Heart left ventricle (tissue), 13 donors: ENCODE measurements at regions not wholly inside any gene's neighbourhood (a gene's known extent, or its start where the extent isn't known, plus 50 kb on each side); places are given as distances from the start of the nearest gene placed in this dataset.

ENCODE experiments used
- CTCF ChIP-seq, 12 donors: fragments of 200-600 bp; sonication (generic) in 4 of 12; IDR thresholded peaks; one replicate each; pipeline versions ENCODE4 v1.5.0 to v1.8.0; 2018 to 2022; ENCODE audit warnings: antibody characterized with exemption in 12 of 12, mild to moderate bottlenecking in 5 of 12
- POLR2A ChIP-seq, 2 donors: fragments of 450-650 bp; IDR thresholded peaks; one replicate each; pipeline ENCODE4 v1.6.1; 2017; ENCODE audit warnings: antibody characterized with exemption in 2 of 2, mild to moderate bottlenecking in 2 of 2, moderate library complexity in 2 of 2
- donor health status: ischemic (EF 13 %, LVEDD 7.1; RV severe dilation, severe dysfunction).
- donor health status: DM: no; HTN: yes; CAD: no.
- donor health status: DM: no; HTN: no; CAD: no.
- donor health status: ischemic (EF 25% LVEDD 6.9; RV normal size, moderate dysfunction).
- donor health status: ischemic (EF 25% LVEDD 5.7; RV mildly dilated, moderate dysfunction).
- donor health status: ischemic (EF 35%, LVEDD 5.7; RV mildly dilated, moderate dysfunction).
- donor health status: nonischemic (EF 11% LVEDD 7.7; RV severe dilation, severe dysfunction).
- donor health status: DM: yes; HTN: yes; CAD: no.
- donor health status: PGD.
- donor health status: ischemic (EF 29% LVEDD 5.4; RV normal size, mild dysfunction).
- donor health status: nonischemic (EF 23%, LVEDD 6.1; RV moderate dilation, normal function).

GRCh38 chr3:107103786-107104185 is 273.5 kb upstream of the CCDC54 start:
- TF ChIP-seq CTCF (IDR thresholded peaks at IDR 0.05) (no peak), POLR2A (IDR thresholded peaks at IDR 0.05) (no peak)
